ENCODE measurements at regions not wholly inside any gene's neighbourhood (a gene's known extent, or its start where the extent isn't known, plus 50 kb on each side); places are given as distances from the start of the nearest gene placed in this dataset.

- TF ChIP-seq, protein P1, sequence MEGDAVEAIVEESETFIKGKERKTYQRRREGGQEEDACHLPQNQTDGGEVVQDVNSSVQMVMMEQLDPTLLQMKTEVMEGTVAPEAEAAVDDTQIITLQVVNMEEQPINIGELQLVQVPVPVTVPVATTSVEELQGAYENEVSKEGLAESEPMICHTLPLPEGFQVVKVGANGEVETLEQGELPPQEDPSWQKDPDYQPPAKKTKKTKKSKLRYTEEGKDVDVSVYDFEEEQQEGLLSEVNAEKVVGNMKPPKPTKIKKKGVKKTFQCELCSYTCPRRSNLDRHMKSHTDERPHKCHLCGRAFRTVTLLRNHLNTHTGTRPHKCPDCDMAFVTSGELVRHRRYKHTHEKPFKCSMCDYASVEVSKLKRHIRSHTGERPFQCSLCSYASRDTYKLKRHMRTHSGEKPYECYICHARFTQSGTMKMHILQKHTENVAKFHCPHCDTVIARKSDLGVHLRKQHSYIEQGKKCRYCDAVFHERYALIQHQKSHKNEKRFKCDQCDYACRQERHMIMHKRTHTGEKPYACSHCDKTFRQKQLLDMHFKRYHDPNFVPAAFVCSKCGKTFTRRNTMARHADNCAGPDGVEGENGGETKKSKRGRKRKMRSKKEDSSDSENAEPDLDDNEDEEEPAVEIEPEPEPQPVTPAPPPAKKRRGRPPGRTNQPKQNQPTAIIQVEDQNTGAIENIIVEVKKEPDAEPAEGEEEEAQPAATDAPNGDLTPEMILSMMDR (conservative IDR thresholded peaks at IDR 0.05; ENCODE audit: low read depth, low read length), result no peak
- no peak for TF ChIP-seq EZH2 (IDR thresholded peaks at IDR 0.05; ENCODE audit: low read length, unreplicated experiment)
These were observed 297.4 kb upstream of the TACR3 start for GRCh38 chr4:104017213-104017612.

Data from PC-3 (cell line).